K562 (cell line): ENCODE measurements at regions not wholly inside any gene's neighbourhood (a gene's known extent, or its start where the extent isn't known, plus 50 kb on each side); places are given as distances from the start of the nearest gene placed in this dataset.

Source experiments
- ATAC-seq: fragments of 200-7000 bp; cut with Tn5 transposase; 3 replicates; pipeline ENCODE4 v1.9.1; 2020; ENCODE audit warnings: moderate library complexity
- BruUV-seq: library from RNA; stranded (reverse); fragments of 400-500 nt; replicated peaks from 2 replicates; lab custom pipeline; 2021; lab: Mats Ljungman, UMichigan
- CTCF ChIA-PET: fragments of 300-600 bp; formaldehyde crosslinking; extraction: SDS; loops from one replicate; lab custom pipeline; 2021; ENCODE audit warnings: low intra/inter-chr PET ratio; lab: Yijun Ruan, JAX
- POLR2A ChIA-PET: fragments of 300-600, 350-650 bp; sonication (Branson Sonifier 250); formaldehyde crosslinking; extraction: SDS; loops from one replicate; lab custom pipeline; 2021; ENCODE audit warnings: antibody characterized with exemption, inconsistent platforms; lab: Yijun Ruan, JAX
- DNase-seq, 4 experiments: peaks; one replicate each; pipeline versions ENCODE4 v3.0.0 to v3.0.0-alpha.2; 2011 to 2018; ENCODE audit warnings: low spot score in 3 of 4, mixed read lengths in 3 of 4; ENCODE audit errors: extremely low read depth in 1 of 4
- FAIRE-seq: peaks from 2 replicates; lab custom pipeline; 2011; peaks lifted over from hg19 to GRCh38; lab: Jason Lieb, UNC
- H2AFZ ChIP-seq: 2 replicates; pipeline ENCODE4 v1.6.0; 2011; ENCODE audit warnings: low read depth, low read length, control low read depth, inconsistent platforms
- H3K27ac ChIP-seq: fragments of 200-600 bp; 3 replicates; pipeline ENCODE4 v1.8.0; 2011; ENCODE audit warnings: low read depth, mild to moderate bottlenecking, control low read depth, inconsistent platforms, low read length, moderate library complexity, mixed read lengths; ENCODE audit errors: extremely low read depth
- H3K27me3 ChIP-seq, 2 experiments: fragments of 300-600 bp in 1 of 2; 2 replicates in 1 of 2; 3 replicates in 1 of 2; pipeline versions ENCODE4 v1.6.0 to v1.8.0; 2011; ENCODE audit warnings: inconsistent platforms in 2 of 2, low read length in 2 of 2, mild to moderate bottlenecking in 1 of 2, mixed read lengths in 1 of 2, moderate library complexity in 1 of 2; ENCODE audit not compliant: control insufficient read depth in 2 of 2, insufficient read depth in 2 of 2
- H3K36me3 ChIP-seq: fragments of 300-600 bp; 3 replicates; pipeline ENCODE4 v1.8.0; 2011; ENCODE audit warnings: mild to moderate bottlenecking, low read length, inconsistent platforms; ENCODE audit not compliant: control insufficient read depth, insufficient read depth
- H3K4me1 ChIP-seq, 2 experiments: fragments of 200-600 bp in 1 of 2; replicated peaks in 1 of 2; 2 replicates in 1 of 2; 3 replicates in 1 of 2; pipeline versions ENCODE4 v1.5.1 to v1.8.0; 2011; ENCODE audit warnings: inconsistent platforms in 2 of 2, low read length in 2 of 2, mild to moderate bottlenecking in 1 of 2, mixed read lengths in 1 of 2, moderate library complexity in 1 of 2; ENCODE audit not compliant: control insufficient read depth in 2 of 2, insufficient read depth in 2 of 2
- H3K4me2 ChIP-seq: 2 replicates; pipeline ENCODE4 v1.6.1; 2011; ENCODE audit warnings: low read length, control low read depth, inconsistent platforms, mixed read lengths; ENCODE audit not compliant: insufficient read depth
- H3K4me3 ChIP-seq: fragments of 200-600 bp; sonication (generic), shearing (Covaris generic); 2 replicates; pipeline ENCODE4 v1.5.1; 2016; ENCODE audit warnings: control low read depth, inconsistent platforms
- H3K79me2 ChIP-seq: fragments of 200-600 bp; 3 replicates; pipeline ENCODE4 v1.8.0; 2011; ENCODE audit warnings: low read length, inconsistent platforms; ENCODE audit not compliant: control insufficient read depth, insufficient read depth
- H3K9ac ChIP-seq, 2 experiments: 2 replicates each; pipeline versions ENCODE4 v1.6.0 to v1.6.1; 2011; ENCODE audit warnings: low read depth in 2 of 2, low read length in 2 of 2, control low read depth in 1 of 2, inconsistent platforms in 1 of 2, mild to moderate bottlenecking in 1 of 2, mixed read lengths in 1 of 2; ENCODE audit not compliant: insufficient read depth in 1 of 2
- H3K9me1 ChIP-seq: one replicate; pipeline ENCODE4 v1.6.0; 2011; ENCODE audit warnings: inconsistent platforms, mild to moderate bottlenecking, low read length, moderate library complexity; ENCODE audit not compliant: control insufficient read depth, insufficient read depth
- H3K9me3 ChIP-seq: replicated peaks from 2 replicates; pipeline ENCODE4 v1.5.1; 2011; ENCODE audit warnings: low read depth, low read length, inconsistent platforms; ENCODE audit not compliant: control insufficient read depth, insufficient read depth
- H4K20me1 ChIP-seq: replicated peaks from 2 replicates; pipeline ENCODE4 v1.6.1; 2011; ENCODE audit warnings: low read length, inconsistent platforms, mixed read lengths; ENCODE audit not compliant: control insufficient read depth, insufficient read depth
- KAT2B ChIP-seq: IDR thresholded peaks from one replicate; pipeline ENCODE4 v1.6.1; 2012; ENCODE audit warnings: low read depth, mild to moderate bottlenecking, control low read depth, inconsistent platforms, low read length, moderate library complexity
- NCOR1 ChIP-seq: fragments of 450-650 bp; IDR thresholded peaks from 2 replicates; pipeline ENCODE4 v1.6.1; 2016; ENCODE audit warnings: mild to moderate bottlenecking, moderate library complexity
- PCBP2 ChIP-seq: fragments of 200-400 bp; formaldehyde crosslinking; IDR thresholded peaks from 2 replicates; pipeline ENCODE4 v1.6.1; 2018; ENCODE audit warnings: low read length, low read depth, mild to moderate bottlenecking, moderate library complexity; ENCODE audit not compliant: poor library complexity, severe bottlenecking
- POLR2B ChIP-seq: fragments of 450-650 bp; IDR thresholded peaks from 2 replicates; pipeline ENCODE4 v1.6.1; 2018; ENCODE audit warnings: low read depth; ENCODE audit not compliant: partially characterized antibody
- RBM17 ChIP-seq: fragments of 200-400 bp; formaldehyde crosslinking; IDR thresholded peaks from 2 replicates; pipeline ENCODE4 v1.6.1; 2017; ENCODE audit warnings: low read depth, mild to moderate bottlenecking, low read length, borderline replicate concordance
- SMAD3 ChIP-seq: fragments of 450-650 bp; formaldehyde crosslinking; conservative IDR thresholded peaks from 2 replicates; pipeline ENCODE4 v1.4.0; 2020; ENCODE audit warnings: mild to moderate bottlenecking
- SREBF2 ChIP-seq: sonication (generic); formaldehyde crosslinking; IDR thresholded peaks from 2 replicates; pipeline ENCODE4 v1.4.0; 2020; ENCODE audit warnings: mild to moderate bottlenecking, missing genetic modification reagents
- in situ Hi-C: fragments of 300-500 bp; cut with MboI; formaldehyde crosslinking; loops from 4 replicates; pipeline ENCODE4 v1.15.0; 2018; ENCODE audit warnings: inconsistent platforms, mixed read lengths
- intact Hi-C: fragments of 100-400 bp; cut with micrococcal nuclease; formaldehyde crosslinking; loops from 2 replicates; pipeline ENCODE4 v1.14.2; 2022
- TF ChIP-seq, protein P1 (sequence below), 2 experiments: IDR thresholded peaks in 1 of 2; conservative IDR thresholded peaks in 1 of 2; 2 replicates each; pipeline ENCODE4 v1.6.1; 2016; ENCODE audit warnings: low read depth in 2 of 2, mild to moderate bottlenecking in 1 of 2, missing compliant biosample characterization in 1 of 2, missing genetic modification characterization in 1 of 2, moderate library complexity in 1 of 2
- TF ChIP-seq, protein P2 (sequence below): fragments of 450-650 bp; IDR thresholded peaks from 2 replicates; pipeline ENCODE4 v1.6.1; 2016; ENCODE audit warnings: mild to moderate bottlenecking, moderate library complexity

DNA sequence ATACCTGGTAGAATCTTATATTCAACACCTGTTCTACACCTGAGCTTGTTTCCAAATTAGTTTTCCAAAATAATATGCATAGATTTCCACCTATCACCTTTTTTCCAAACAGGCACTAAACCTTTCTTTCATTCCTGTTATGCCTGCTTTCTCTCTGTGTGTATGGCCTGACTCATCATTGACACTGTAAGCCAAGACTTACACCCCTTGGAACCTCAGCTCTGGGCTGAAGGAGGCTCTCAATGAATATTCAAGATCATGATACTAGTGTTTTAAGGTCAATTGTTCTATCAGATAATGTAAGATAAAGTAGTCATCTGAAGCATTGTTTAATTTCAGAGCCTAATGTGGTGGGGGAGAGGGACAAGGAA is 1193.3 kb downstream of the FLRT2 start:
- H3K36me3 ChIP-seq, result no peaks in the 10 kb centered on the region
- no peak for ATAC-seq
- no peak overlapping the region for H3K4me2 ChIP-seq
- no peaks in the 10 kb centered on the region for H3K27me3 ChIP-seq
- no peaks in the 10 kb centered on the region for H4K20me1 ChIP-seq
- CTCF ChIA-PET, result no interaction called here
- no peaks in the 10 kb centered on the region for H3K79me2 ChIP-seq
- H3K4me1 ChIP-seq, result no peaks in the 10 kb centered on the region
- H3K9me3 ChIP-seq, result no peaks in the 10 kb centered on the region
- intact Hi-C loops, result no loop called here
- no peaks in the 10 kb centered on the region for H3K9me1 ChIP-seq
- no peak for FAIRE-seq
- no peak overlapping the region for H3K27ac ChIP-seq
- DNase-seq, result no peak
- H3K4me3 ChIP-seq, result no peak overlapping the region
- POLR2A ChIA-PET, result no interaction called here
- in situ Hi-C loops, result no loop called here
- H2AFZ ChIP-seq, result no peak overlapping the region
- BruUV-seq, result no TSS peak
- no peak overlapping the region for H3K9ac ChIP-seq
- no peak for TF ChIP-seq SREBF2 (CRISPR knock-in tag)
- TF ChIP-seq PCBP2, result no peak
- no peak for TF ChIP-seq SMAD3 (CRISPR knock-in tag)
- TF ChIP-seq RBM17, result no peak
- TF ChIP-seq, protein P1, sequence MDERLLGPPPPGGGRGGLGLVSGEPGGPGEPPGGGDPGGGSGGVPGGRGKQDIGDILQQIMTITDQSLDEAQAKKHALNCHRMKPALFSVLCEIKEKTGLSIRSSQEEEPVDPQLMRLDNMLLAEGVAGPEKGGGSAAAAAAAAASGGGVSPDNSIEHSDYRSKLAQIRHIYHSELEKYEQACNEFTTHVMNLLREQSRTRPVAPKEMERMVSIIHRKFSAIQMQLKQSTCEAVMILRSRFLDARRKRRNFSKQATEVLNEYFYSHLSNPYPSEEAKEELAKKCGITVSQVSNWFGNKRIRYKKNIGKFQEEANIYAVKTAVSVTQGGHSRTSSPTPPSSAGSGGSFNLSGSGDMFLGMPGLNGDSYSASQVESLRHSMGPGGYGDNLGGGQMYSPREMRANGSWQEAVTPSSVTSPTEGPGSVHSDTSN (CRISPR knock-in tag; IDR thresholded peaks at IDR 0.05; ENCODE audit: low read depth), result no peak
- TF ChIP-seq, protein P1 (tag; conservative IDR thresholded peaks at IDR 0.05; ENCODE audit: low read depth), result no peak
- TF ChIP-seq KAT2B, result no peak
- TF ChIP-seq, protein P2, sequence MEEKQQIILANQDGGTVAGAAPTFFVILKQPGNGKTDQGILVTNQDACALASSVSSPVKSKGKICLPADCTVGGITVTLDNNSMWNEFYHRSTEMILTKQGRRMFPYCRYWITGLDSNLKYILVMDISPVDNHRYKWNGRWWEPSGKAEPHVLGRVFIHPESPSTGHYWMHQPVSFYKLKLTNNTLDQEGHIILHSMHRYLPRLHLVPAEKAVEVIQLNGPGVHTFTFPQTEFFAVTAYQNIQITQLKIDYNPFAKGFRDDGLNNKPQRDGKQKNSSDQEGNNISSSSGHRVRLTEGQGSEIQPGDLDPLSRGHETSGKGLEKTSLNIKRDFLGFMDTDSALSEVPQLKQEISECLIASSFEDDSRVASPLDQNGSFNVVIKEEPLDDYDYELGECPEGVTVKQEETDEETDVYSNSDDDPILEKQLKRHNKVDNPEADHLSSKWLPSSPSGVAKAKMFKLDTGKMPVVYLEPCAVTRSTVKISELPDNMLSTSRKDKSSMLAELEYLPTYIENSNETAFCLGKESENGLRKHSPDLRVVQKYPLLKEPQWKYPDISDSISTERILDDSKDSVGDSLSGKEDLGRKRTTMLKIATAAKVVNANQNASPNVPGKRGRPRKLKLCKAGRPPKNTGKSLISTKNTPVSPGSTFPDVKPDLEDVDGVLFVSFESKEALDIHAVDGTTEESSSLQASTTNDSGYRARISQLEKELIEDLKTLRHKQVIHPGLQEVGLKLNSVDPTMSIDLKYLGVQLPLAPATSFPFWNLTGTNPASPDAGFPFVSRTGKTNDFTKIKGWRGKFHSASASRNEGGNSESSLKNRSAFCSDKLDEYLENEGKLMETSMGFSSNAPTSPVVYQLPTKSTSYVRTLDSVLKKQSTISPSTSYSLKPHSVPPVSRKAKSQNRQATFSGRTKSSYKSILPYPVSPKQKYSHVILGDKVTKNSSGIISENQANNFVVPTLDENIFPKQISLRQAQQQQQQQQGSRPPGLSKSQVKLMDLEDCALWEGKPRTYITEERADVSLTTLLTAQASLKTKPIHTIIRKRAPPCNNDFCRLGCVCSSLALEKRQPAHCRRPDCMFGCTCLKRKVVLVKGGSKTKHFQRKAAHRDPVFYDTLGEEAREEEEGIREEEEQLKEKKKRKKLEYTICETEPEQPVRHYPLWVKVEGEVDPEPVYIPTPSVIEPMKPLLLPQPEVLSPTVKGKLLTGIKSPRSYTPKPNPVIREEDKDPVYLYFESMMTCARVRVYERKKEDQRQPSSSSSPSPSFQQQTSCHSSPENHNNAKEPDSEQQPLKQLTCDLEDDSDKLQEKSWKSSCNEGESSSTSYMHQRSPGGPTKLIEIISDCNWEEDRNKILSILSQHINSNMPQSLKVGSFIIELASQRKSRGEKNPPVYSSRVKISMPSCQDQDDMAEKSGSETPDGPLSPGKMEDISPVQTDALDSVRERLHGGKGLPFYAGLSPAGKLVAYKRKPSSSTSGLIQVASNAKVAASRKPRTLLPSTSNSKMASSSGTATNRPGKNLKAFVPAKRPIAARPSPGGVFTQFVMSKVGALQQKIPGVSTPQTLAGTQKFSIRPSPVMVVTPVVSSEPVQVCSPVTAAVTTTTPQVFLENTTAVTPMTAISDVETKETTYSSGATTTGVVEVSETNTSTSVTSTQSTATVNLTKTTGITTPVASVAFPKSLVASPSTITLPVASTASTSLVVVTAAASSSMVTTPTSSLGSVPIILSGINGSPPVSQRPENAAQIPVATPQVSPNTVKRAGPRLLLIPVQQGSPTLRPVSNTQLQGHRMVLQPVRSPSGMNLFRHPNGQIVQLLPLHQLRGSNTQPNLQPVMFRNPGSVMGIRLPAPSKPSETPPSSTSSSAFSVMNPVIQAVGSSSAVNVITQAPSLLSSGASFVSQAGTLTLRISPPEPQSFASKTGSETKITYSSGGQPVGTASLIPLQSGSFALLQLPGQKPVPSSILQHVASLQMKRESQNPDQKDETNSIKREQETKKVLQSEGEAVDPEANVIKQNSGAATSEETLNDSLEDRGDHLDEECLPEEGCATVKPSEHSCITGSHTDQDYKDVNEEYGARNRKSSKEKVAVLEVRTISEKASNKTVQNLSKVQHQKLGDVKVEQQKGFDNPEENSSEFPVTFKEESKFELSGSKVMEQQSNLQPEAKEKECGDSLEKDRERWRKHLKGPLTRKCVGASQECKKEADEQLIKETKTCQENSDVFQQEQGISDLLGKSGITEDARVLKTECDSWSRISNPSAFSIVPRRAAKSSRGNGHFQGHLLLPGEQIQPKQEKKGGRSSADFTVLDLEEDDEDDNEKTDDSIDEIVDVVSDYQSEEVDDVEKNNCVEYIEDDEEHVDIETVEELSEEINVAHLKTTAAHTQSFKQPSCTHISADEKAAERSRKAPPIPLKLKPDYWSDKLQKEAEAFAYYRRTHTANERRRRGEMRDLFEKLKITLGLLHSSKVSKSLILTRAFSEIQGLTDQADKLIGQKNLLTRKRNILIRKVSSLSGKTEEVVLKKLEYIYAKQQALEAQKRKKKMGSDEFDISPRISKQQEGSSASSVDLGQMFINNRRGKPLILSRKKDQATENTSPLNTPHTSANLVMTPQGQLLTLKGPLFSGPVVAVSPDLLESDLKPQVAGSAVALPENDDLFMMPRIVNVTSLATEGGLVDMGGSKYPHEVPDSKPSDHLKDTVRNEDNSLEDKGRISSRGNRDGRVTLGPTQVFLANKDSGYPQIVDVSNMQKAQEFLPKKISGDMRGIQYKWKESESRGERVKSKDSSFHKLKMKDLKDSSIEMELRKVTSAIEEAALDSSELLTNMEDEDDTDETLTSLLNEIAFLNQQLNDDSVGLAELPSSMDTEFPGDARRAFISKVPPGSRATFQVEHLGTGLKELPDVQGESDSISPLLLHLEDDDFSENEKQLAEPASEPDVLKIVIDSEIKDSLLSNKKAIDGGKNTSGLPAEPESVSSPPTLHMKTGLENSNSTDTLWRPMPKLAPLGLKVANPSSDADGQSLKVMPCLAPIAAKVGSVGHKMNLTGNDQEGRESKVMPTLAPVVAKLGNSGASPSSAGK, result no peak
- TF ChIP-seq NCOR1, result no peak
- no peak for TF ChIP-seq POLR2B
